ENCODE measurements at regions not wholly inside any gene's neighbourhood (a gene's known extent, or its start where the extent isn't known, plus 50 kb on each side); places are given as distances from the start of the nearest gene placed in this dataset.

DNA sequence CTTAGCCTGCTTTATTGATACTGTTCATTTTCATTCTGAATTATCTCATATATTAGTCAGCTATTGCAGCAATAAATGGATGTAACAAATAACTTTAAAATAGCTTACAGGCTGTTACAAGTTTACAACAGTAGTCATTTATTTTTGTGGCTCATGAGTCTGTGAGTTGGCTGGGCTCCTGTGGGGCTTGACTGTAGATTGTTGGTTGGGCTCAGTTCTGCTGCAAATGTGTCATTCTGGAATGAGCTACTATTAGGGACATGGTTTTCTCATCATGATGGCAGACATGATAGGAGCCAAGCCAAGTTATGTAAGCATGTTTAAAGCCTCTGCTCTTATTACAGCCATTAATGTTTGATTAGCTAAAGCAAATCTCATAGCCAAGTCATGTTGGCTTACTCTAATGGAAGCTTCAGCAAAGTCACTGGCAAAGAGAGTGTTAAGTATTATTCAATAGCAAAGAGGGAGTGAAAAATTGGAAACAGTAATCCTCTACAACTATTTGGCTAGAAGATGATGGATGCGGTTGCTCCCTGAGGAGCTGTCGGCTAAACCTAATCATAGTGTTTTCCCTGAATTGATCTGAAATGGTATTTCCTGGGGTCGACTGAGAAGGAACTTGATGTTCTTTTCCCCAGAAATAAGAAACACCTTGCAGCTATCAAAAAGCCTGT, 391.3 kb downstream of the TDRD3 start:
- TF ChIP-seq, protein P1, sequence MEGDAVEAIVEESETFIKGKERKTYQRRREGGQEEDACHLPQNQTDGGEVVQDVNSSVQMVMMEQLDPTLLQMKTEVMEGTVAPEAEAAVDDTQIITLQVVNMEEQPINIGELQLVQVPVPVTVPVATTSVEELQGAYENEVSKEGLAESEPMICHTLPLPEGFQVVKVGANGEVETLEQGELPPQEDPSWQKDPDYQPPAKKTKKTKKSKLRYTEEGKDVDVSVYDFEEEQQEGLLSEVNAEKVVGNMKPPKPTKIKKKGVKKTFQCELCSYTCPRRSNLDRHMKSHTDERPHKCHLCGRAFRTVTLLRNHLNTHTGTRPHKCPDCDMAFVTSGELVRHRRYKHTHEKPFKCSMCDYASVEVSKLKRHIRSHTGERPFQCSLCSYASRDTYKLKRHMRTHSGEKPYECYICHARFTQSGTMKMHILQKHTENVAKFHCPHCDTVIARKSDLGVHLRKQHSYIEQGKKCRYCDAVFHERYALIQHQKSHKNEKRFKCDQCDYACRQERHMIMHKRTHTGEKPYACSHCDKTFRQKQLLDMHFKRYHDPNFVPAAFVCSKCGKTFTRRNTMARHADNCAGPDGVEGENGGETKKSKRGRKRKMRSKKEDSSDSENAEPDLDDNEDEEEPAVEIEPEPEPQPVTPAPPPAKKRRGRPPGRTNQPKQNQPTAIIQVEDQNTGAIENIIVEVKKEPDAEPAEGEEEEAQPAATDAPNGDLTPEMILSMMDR (IDR thresholded peaks at IDR 0.05; ENCODE audit: poor library complexity) = no peak
- no peak for TF ChIP-seq EZH2 (IDR thresholded peaks at IDR 0.05; ENCODE audit: borderline replicate concordance)

All from hepatocyte (in vitro differentiated cells).